ENCODE measurements at regions not wholly inside any gene's neighbourhood (a gene's known extent, or its start where the extent isn't known, plus 50 kb on each side); places are given as distances from the start of the nearest gene placed in this dataset.
A peak's percentile ranks its signal among the peaks of the same experiment; 100 is the strongest.
"Not testable (repeated sequence)": the region's sequence is repeated elsewhere in the genome, so short reads cannot be mapped to it uniquely, and the experiment has no call there.

DNA sequence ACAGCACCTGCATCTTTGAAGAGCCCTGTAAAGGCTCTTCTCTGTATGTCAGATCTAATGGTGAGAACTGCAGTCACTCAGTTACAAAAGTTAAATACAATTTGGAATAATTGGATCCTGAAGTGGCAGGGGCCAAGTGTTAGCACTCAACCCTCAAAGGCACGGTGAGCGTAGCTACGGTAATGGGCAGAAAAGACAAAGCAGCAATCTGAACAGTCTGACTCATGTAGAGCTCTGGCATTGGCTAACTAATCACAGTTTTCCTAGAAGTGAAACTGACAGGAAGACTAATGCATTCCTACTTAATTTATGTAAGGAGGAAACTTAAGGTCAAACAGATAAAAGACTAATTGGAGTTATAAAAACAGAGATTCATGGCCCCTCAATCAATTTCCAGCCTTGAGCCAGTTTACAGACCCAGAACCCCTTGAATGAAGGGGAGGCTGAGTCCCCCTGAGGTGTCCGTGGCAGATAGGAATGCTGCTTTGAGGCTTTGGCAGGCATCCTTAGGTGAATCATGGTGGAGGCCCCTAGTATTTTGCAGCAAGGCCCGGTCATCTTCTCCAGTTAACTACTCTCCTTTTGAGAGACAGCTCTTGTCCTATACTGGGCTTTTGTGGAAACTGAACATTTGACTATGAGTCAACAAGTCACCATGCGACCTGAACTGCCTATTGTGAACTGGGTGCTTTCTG lies 450.7 kb downstream of the ZNF33B start:
- peak; percentile 1 for DNase-seq (ENCODE audit: low read depth)

GRCh38 chr10:42177793-42178689 lies 460.3 kb downstream of the ZNF33B start:
- peak; percentile 38 for DNase-seq (ENCODE audit: low read depth)

DNA sequence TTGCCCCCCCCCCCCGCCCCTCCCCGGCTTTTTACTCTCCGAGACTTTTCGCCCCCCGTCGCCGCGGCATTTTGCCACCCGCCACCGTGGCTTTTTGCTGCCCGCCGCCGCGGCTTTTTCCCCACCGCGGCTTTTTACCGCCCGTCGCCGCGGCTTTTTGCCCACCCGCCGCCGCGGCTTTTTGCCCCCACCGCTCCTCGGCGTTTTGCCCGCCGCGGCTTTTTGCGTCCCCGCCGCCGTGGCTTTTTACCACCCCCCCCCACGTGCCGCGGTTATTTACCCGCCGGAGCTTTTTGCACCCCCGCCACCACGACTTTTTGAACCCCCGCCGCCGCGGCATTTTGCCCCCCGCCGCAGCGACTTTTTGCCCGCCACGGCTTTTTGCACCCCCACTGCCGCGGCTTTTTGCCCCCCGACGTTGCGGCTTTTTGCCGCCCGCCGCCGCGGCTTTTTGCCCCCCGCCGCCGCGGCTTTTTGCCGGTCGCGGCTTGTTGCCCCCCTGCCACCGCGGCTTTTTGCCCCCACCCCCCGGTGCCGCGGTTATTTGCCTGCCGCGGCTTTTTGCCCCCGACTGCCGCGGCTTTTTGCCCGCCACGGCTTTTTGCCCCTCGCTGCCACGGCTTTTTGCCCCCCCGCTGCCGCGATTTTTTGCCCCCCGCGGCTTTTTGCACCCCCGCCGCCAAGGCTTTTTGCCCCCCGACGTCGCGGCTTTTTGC lies 461.1 kb downstream of the ZNF33B start:
- DNase-seq (ENCODE audit: low read depth), result no peak

GRCh38 chr10:42150428-42151061 lies 487.8 kb downstream of the ZNF33B start:
- no peak for DNase-seq (ENCODE audit: low read depth)

DNA sequence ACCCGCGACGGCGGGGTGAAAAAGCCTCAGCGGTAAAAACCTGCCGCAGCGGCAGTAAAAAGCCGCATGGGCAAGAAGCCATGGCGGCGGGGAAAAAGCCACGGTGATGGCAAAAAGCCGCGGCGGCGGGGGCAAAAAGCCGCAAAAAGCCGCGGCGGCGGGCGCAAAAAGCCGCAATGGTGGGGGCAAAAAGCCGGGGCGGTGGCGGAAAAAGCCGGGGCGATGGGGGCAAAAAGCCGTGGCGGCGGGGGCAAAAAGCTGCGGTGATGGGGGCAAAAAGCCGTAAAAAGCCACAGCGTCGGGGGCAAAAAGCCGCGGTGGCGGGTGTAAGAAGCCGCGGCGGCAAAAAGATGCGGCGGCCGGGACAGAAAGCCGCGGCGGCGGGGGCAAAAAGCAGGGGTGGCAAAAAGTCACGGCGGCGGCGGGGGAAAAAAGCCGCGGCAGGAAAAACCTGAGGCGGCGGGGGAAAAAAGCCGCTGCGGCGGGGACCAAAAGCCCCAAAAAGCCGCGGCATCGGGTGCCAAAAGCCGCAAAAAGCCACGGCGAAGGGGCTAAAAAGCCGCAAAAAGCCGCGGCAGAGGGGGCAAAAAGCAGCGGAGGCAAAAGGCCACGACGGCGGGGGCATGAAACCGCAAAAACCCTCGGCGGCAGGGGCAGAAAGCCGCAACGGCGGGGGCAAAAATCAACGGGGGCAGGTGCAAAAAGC lies 488.5 kb downstream of the ZNF33B start:
- no peak for DNase-seq (ENCODE audit: low read depth)

- DNase-seq (ENCODE audit: low read depth), result no peak
Measured at GRCh38 chr10:42149027-42149700, 489.2 kb downstream of the ZNF33B start.

DNA sequence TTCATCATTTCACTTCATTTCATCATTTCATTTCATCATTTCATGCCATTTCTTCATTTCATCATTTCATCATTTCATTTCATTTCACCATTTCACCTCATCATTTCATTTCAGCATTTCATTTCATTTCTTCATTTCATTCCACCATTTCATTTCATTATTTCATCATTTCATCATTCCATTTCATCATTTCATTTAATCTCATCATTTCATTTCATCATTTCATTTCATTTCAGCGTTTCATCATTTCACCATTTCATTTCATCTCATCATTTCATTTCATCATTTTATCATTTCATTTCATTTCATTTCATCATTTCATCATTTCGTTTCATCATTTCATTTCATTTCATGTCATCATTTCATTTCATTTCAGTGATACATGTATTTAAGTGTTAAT lies 492.2 kb downstream of the ZNF33B start:
- not testable (repeated sequence) for DNase-seq (ENCODE audit: low read depth)

- not testable (repeated sequence) for DNase-seq (ENCODE audit: low read depth)
Measured at GRCh38 chr10:42138023-42138422, 500.3 kb downstream of the ZNF33B start.

- DNase-seq (ENCODE audit: low read depth), result no peak
Measured at GRCh38 chr10:42113158-42113450, 525.3 kb downstream of the ZNF33B start.

DNA sequence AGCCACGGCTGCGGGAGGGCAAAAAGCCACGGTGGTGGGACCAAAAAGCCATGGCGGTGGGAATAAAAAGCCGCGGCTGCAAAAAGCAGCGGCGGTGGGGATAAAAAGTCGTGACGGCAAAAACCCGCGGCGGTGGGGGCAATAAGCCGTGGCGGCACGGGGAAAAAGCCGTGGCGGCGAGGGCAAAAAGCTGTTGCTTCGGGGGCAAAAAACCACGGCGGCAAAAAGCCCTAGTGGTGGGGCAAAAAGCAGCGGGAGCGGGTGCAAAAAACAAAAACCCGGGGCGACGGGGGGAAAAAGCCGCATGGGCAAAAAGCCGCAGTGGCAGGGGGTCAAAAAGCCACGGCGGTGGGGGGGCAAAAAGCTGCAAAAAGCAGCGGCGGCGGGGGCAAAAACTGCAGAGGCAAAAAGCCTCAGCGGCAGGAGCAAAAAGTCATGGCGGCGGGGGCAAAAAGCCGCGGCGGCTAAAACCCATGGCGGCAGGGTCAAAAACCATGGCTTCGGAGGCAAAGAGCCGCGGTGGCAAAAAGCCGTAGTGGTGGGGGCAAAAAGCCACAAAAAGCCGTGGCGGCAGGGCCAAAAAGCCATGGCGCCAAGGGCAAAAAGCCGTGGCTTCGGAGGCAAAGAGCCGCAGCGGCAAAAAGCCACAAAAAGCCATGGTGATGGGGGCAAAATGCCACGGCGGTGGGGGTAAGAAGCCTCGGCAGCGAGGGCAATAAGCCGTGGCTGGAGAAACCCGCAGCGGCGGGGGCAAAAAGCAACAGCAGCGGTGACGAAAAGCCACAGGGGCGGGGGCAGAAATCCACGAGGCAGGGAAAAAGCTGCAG lies 525.8 kb downstream of the ZNF33B start:
- no peak for DNase-seq (ENCODE audit: low read depth)

- DNase-seq (ENCODE audit: low read depth), result no peak
Measured at GRCh38 chr10:42111661-42112330, 526.6 kb downstream of the ZNF33B start.

GRCh38 chr10:42111076-42111475 lies 527.3 kb downstream of the ZNF33B start:
- DNase-seq (ENCODE audit: low read depth), result no peak
